CD14-positive monocyte (primary cell): ENCODE measurements at regions not wholly inside any gene's neighbourhood (a gene's known extent, or its start where the extent isn't known, plus 50 kb on each side); places are given as distances from the start of the nearest gene placed in this dataset.

Source experiments
- DNase-seq, 3 donors: peaks; one replicate each; pipeline ENCODE4 v3.0.0-alpha.2; 2011 to 2022
- H2AFZ ChIP-seq: 2 replicates; pipeline ENCODE4 v1.6.0; 2012; ENCODE audit warnings: mild to moderate bottlenecking, low read depth, low read length, inconsistent platforms; ENCODE audit not compliant: insufficient read depth, poor library complexity, severe bottlenecking
- H3K27ac ChIP-seq, 2 donors: 1 replicate in 1 of 2; 2 replicates in 1 of 2; pipeline ENCODE4 v1.5.1; 2012 to 2013; ENCODE audit warnings: low read length in 2 of 2, control low read depth in 1 of 2, inconsistent platforms in 1 of 2, low read depth in 1 of 2, mild to moderate bottlenecking in 1 of 2
- H3K27me3 ChIP-seq, 2 donors: one replicate each; pipeline versions ENCODE4 v1.6.0 to v1.6.1; 2011 to 2013; ENCODE audit warnings: low read length in 2 of 2; ENCODE audit not compliant: control insufficient read depth in 2 of 2, insufficient read depth in 2 of 2
- H3K36me3 ChIP-seq, 2 donors: replicated peaks in 1 of 2; 1 replicate in 1 of 2; 2 replicates in 1 of 2; pipeline versions ENCODE4 v1.5.1 to v1.6.1; 2012 to 2013; ENCODE audit warnings: low read length in 2 of 2, control low read depth in 1 of 2, inconsistent platforms in 1 of 2, mild to moderate bottlenecking in 1 of 2; ENCODE audit not compliant: insufficient read depth in 2 of 2, control insufficient read depth in 1 of 2
- H3K4me1 ChIP-seq, 2 donors: 1 replicate in 1 of 2; 2 replicates in 1 of 2; pipeline versions ENCODE4 v1.5.1 to v1.6.1; 2012 to 2013; ENCODE audit warnings: low read length in 2 of 2, control low read depth in 1 of 2, inconsistent platforms in 1 of 2, mild to moderate bottlenecking in 1 of 2, moderate library complexity in 1 of 2; ENCODE audit not compliant: insufficient read depth in 2 of 2, control insufficient read depth in 1 of 2
- H3K4me2 ChIP-seq: replicated peaks from 2 replicates; pipeline ENCODE3; 2012; ENCODE audit warnings: low read length, moderate library complexity, mild to moderate bottlenecking; ENCODE audit not compliant: poor library complexity, severe bottlenecking; ENCODE audit errors: extremely low read depth
- H3K4me3 ChIP-seq, 3 experiments: fragments of 200-600 bp in 1 of 3; sonication (generic) in 1 of 3; replicated peaks in 1 of 3; 1 replicate in 2 of 3; 2 replicates in 1 of 3; pipeline ENCODE4 v1.5.1; 2011 to 2013; ENCODE audit warnings: low read length in 3 of 3, mild to moderate bottlenecking in 3 of 3, control low read depth in 2 of 3, low read depth in 2 of 3, inconsistent platforms in 1 of 3, moderate library complexity in 1 of 3
- H3K79me2 ChIP-seq: 2 replicates; pipeline ENCODE4 v1.6.0; 2012; ENCODE audit warnings: mild to moderate bottlenecking, control low read depth, inconsistent platforms, low read length, moderate library complexity; ENCODE audit not compliant: insufficient read depth
- H3K9ac ChIP-seq: 2 replicates; pipeline ENCODE4 v1.6.0; 2017; ENCODE audit warnings: low read length, mild to moderate bottlenecking; ENCODE audit not compliant: insufficient read depth, poor library complexity, severe bottlenecking
- H3K9me3 ChIP-seq, 2 donors: replicated peaks in 1 of 2; 1 replicate in 1 of 2; 2 replicates in 1 of 2; pipeline versions ENCODE4 v1.5.1 to v1.6.1; 2012 to 2013; ENCODE audit warnings: low read length in 2 of 2, control low read depth in 1 of 2; ENCODE audit not compliant: control insufficient read depth in 1 of 2, insufficient read depth in 1 of 2
- H4K20me1 ChIP-seq: 2 replicates; pipeline ENCODE4 v1.6.0; 2012; ENCODE audit warnings: mild to moderate bottlenecking, low read length, control low read depth, moderate library complexity; ENCODE audit not compliant: insufficient read depth
- H3K27ac Mint-ChIP-seq, 7 donors: one replicate each; pipeline ENCODE4 v1.8.0; 2020; ENCODE audit warnings: mild to moderate bottlenecking in 7 of 7, mixed read lengths in 7 of 7, moderate library complexity in 6 of 7, inconsistent platforms in 2 of 7
- H3K27me3 Mint-ChIP-seq, 3 donors: one replicate each; pipeline ENCODE4 v1.8.0; 2021 to 2022; ENCODE audit warnings: low read depth in 3 of 3, mild to moderate bottlenecking in 3 of 3, mixed read lengths in 3 of 3, moderate library complexity in 3 of 3, inconsistent platforms in 1 of 3
- H3K36me3 Mint-ChIP-seq, 2 donors: one replicate each; pipeline ENCODE4 v1.8.0; 2020; ENCODE audit warnings: mixed read lengths in 2 of 2, inconsistent platforms in 1 of 2, mild to moderate bottlenecking in 1 of 2
- H3K4me1 Mint-ChIP-seq: one replicate; pipeline ENCODE4 v1.8.0; 2020; ENCODE audit warnings: mild to moderate bottlenecking, mixed read lengths
- H3K4me3 Mint-ChIP-seq, 2 donors: one replicate each; pipeline ENCODE4 v1.8.0; 2020; ENCODE audit warnings: mild to moderate bottlenecking in 2 of 2, mixed read lengths in 2 of 2, moderate library complexity in 1 of 2
- H3K9me3 Mint-ChIP-seq, 7 donors: one replicate each; pipeline ENCODE4 v1.8.0; 2020 to 2022; ENCODE audit warnings: mixed read lengths in 7 of 7, mild to moderate bottlenecking in 6 of 7, moderate library complexity in 6 of 7, inconsistent platforms in 2 of 7
- CTCF ChIP-seq: fragments of 200-600 bp; IDR thresholded peaks from one replicate; pipeline ENCODE4 v1.8.0; 2022; ENCODE audit warnings: antibody characterized with exemption, mild to moderate bottlenecking
- intact Hi-C, 2 donors: fragments of 100-400 bp; cut with micrococcal nuclease; formaldehyde crosslinking; loops; one replicate each; pipeline versions ENCODE4 v1.15.0 to v1.15.1; 2023

- no peak overlapping the region for H3K27ac Mint-ChIP-seq
- H3K27me3 Mint-ChIP-seq = no peaks in the 10 kb centered on the region
- intact Hi-C loops = no loop called here
Measured at GRCh38 chr3:103181160-103181559, 746.3 kb downstream of the ZPLD1 start.

DNA sequence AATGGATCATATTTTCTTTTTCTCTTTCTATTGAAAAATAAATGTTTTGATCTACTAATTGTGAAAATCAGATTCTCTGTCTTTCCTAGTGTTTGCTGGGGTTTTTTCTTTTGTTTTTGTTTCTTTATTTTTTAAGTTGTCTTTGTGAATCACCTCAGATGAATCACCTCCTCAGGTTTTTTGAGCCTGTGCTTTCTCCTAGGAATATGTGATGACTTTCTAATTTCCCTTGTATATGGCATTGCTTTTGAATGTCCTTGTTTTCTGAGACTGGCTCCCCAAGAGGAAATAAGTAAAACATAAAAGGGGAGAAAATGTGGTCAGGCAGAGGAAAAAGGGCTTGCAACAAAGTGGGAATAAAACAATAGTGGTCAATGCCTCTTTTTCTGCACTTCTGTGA, 750.0 kb downstream of the ZPLD1 start:
- H3K27ac ChIP-seq = no peak overlapping the region
- no peak overlapping the region for H3K27ac Mint-ChIP-seq
- no peaks in the 10 kb centered on the region for H4K20me1 ChIP-seq
- no peaks in the 10 kb centered on the region for H3K27me3 ChIP-seq
- H3K4me1 ChIP-seq = no peaks in the 10 kb centered on the region
- TF ChIP-seq CTCF = no peak
- peaks cover 6 to 7% of the 10 kb centered on the region in 2 donors for H3K9me3 ChIP-seq
- no peaks in the 10 kb centered on the region for H3K36me3 Mint-ChIP-seq
- no peaks in the 10 kb centered on the region for H3K36me3 ChIP-seq
- intact Hi-C loops = no loop called here
- no peaks in the 10 kb centered on the region for H3K4me1 Mint-ChIP-seq
- H3K4me3 Mint-ChIP-seq = no peak overlapping the region
- H3K9ac ChIP-seq = no peak overlapping the region
- no peak for DNase-seq
- peaks cover 2 to 6% (median 5%) of the 10 kb centered on the region in 7 donors for H3K9me3 Mint-ChIP-seq
- H3K27me3 Mint-ChIP-seq = no peaks in the 10 kb centered on the region
- no peak overlapping the region for H3K4me3 ChIP-seq
- no peaks in the 10 kb centered on the region for H3K79me2 ChIP-seq
- H2AFZ ChIP-seq = no peak overlapping the region
- H3K4me2 ChIP-seq = no peak overlapping the region

More at GRCh38 chr3:103181160-103181559, 746.3 kb downstream of the ZPLD1 start:
- Histone ChIP-seq H3K79me2 (no peaks in the 10 kb centered on the region), H4K20me1 (no peaks in the 10 kb centered on the region), H3K36me3 (no peaks in the 10 kb centered on the region), H3K4me1 (no peaks in the 10 kb centered on the region), H3K9me3 (peaks cover 0 to 6% of the 10 kb centered on the region in 2 donors), H3K27me3 (no peaks in the 10 kb centered on the region), H3K27ac (no peak overlapping the region), H2AFZ (no peak overlapping the region), H3K4me2 (no peak overlapping the region), H3K9ac (no peak overlapping the region), H3K4me3 (no peak overlapping the region)
- no peaks in the 10 kb centered on the region for H3K36me3 Mint-ChIP-seq
- H3K9me3 Mint-ChIP-seq = peaks cover 0 to 8% (median 3%) of the 10 kb centered on the region in 7 donors
- no peak for TF ChIP-seq CTCF
- DNase-seq = no peak
- no peaks in the 10 kb centered on the region for H3K4me1 Mint-ChIP-seq
- H3K4me3 Mint-ChIP-seq = no peak overlapping the region
